Caki2 (cell line): ENCODE measurements at regions not wholly inside any gene's neighbourhood (a gene's known extent, or its start where the extent isn't known, plus 50 kb on each side); places are given as distances from the start of the nearest gene placed in this dataset.
"Not testable (repeated sequence)": the region's sequence is repeated elsewhere in the genome, so short reads cannot be mapped to it uniquely, and the experiment has no call there.

Source experiments
- DNase-seq: peaks from one replicate; pipeline ENCODE4 v3.0.0-alpha.2; 2015; ENCODE audit warnings: low read depth
- in situ Hi-C: cut with HindIII; loops from 2 replicates; pipeline ENCODE4 v1.10.0; 2016; ENCODE audit warnings: low sequenced_read_pairs, low pct_unique_long_range_greater_than_20kb, mixed read lengths

DNA sequence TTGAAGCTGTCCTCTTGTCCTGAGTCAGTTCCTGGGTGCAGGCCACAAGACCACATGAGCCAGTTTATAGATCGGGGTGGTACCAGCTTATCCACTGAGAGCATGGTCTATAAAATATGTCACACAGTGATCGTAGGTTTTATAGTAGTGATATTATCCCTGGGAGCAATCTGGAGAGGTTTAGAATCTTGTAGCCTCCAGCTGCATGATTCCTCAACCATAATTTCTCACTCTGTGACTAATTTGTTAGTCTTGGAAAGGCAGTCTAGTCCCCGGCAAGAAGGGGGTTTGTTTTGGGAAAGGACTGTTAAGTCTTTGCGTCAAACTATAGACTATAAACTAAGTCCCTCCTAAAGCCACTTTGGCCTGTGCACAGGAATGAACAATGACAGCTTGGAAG is 693.0 kb upstream of the CADM2 start:
- in situ Hi-C loops: no loop called here
- DNase-seq: no peak

DNA sequence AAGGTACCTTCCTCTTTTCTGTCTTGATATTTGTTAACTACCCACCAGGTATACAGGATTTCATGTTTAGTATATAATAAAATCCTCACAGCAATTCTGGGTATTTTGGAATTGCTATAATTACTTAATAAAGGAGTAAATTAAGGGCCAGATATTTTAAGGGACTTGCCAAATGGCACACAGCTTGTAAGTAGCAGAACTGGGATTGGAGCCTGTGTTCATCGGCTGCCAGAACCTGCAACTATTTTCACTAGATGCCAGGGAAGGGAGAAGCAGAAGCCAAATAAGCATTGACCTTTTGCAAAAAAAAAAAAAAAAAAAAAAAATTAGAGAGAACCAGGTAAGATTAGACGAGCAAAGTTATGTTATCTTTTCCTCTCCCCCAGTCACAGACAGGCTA is 683.3 kb upstream of the CADM2 start:
- no peak for DNase-seq
- in situ Hi-C loops: no loop called here

GRCh38 chr3:84277562-84278224 is 681.1 kb upstream of the CADM2 start:
- in situ Hi-C loops: no loop called here

GRCh38 chr3:84292128-84292527 is 666.7 kb upstream of the CADM2 start:
- in situ Hi-C loops: no loop called here
- no peak for DNase-seq

More at GRCh38 chr3:84277562-84278224, 681.1 kb upstream of the CADM2 start:
- DNase-seq: no peak

DNA sequence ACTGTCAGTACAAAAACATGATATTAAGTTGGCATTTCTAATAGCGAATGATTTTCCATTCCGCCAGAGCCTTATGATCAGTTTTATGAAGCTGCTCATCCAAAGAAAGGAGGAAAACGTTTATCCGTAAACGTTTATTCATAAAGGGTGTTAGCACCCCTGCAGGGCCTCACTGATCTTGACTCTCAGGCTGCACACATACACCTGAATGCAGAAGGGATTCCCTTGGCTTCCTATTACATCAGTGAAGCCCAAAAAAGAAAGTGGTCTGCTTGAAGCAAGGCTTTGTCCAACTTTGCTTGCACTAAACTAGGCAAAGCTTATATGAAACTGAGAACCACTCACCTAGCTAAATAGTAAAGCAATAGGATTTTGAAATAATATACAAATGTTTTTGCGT is 659.5 kb upstream of the CADM2 start:
- DNase-seq: no peak
- in situ Hi-C loops: no loop called here

DNA sequence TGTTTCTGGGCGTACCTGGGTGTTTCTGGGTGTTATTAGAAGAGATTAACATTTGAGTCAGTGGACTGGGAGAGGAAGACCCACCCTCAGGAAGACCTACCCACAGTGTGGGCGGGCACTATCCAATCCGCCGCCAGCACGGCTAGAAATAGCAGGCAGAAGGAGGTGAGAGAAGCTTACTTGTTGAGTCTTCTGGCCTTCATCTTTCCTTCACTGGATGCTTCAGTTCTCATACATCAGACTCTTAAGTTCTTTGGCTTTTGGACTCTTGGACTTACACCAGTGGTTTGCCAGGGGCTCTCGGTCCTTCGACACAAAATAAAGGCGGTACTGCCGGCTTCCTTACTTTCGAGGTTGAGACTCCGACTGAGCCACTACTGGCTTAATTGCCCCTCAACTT is 654.6 kb upstream of the CADM2 start:
- in situ Hi-C loops: no loop called here
- DNase-seq: no peak

GRCh38 chr3:84307339-84307738 is 651.5 kb upstream of the CADM2 start:
- DNase-seq: no peak

GRCh38 chr3:84308379-84308778 is 650.4 kb upstream of the CADM2 start:
- no peak for DNase-seq
- in situ Hi-C loops: no loop called here

More at GRCh38 chr3:84307339-84307738, 651.5 kb upstream of the CADM2 start:
- in situ Hi-C loops: no loop called here

DNA sequence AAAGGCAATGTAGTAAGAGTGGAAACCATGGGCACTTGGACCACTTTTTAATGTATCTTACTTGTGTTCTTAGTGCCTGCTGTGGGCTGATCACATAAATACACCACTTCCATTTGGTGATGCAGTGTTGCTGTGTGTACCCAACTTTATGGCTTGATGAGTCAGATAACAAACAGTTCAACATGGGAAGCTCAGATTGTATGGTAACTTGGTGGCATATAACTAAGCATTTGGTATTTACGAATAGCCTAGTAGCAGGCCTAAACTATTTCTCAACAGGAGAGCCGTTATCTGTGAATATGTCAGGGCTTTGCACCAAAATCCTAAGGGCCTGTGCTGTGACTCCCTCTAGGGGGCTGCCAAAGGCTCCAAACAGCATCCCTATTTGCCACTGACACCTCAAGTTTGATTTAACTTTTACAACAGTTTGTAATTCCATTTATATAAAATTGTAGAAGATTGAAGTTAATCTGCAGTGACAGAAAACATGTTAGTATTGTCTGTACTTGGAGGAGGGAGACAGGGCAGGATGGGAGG is 640.4 kb upstream of the CADM2 start:
- in situ Hi-C loops: no loop called here
- DNase-seq: no peak

DNA sequence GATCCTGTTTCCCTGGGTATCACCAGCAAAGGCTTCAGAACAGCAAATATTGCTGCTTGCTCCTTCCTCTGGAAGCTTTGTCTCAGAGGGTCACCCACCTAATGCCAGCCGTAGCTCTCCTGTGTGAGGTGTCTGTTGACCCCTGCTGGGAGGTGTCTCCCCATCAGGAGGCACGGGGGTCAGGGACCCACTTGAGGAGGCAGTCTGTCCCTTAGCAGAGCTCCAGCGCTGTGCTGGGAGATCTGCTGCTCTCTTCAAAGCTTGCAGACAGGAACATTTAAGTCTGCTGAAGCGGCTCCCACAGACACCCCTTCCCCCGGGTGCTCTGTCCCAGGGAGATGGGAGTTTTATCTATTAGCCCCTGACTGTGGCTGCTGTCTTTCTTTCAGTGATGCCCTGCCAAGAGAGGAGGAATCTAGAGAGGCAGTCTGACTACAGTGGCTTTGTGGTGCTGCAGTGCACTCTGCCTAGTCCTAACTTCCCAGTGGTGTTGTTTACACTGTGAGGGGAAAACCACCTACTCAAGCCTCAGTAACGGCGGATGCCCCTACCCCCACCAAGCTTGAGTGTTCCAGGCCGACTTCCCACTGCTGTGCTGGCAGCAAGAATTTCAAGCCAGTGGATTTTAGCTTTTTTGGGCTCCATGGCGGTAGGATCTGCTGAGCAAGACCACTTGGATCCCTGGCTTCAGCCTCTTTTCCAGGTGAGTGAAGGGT is 593.1 kb upstream of the CADM2 start:
- in situ Hi-C loops, DNase-seq: not testable (repeated sequence)
